GM12872 (cell line): ENCODE measurements at regions not wholly inside any gene's neighbourhood (a gene's known extent, or its start where the extent isn't known, plus 50 kb on each side); places are given as distances from the start of the nearest gene placed in this dataset.

Experiments used
- TF ChIP-seq, protein P1 (sequence below): IDR thresholded peaks from 3 replicates; pipeline ENCODE4 v1.5.1; 2011; ENCODE audit warnings: low read depth, mild to moderate bottlenecking, low read length, moderate library complexity; ENCODE audit not compliant: insufficient read depth

DNA sequence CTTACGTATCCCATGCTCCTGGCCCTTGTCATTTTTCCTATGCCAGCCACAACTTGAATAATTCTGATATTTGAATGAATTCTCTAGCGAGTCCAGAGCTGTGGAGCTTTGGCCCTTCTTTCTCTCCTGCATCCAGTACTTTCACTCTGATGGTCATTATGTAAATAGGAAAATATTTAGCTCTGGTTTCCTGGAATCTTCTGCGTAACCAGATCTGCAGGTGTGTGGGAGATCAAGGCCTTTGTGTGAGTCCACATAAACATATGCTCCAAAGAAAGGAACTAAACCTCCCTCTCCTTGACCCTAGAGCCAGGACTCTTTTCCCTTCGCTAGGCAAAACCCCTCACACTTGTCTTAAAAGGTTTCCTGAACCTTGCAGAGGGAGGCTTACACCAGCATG lies 132.5 kb upstream of the THBS1 start:
- TF ChIP-seq, protein P1, sequence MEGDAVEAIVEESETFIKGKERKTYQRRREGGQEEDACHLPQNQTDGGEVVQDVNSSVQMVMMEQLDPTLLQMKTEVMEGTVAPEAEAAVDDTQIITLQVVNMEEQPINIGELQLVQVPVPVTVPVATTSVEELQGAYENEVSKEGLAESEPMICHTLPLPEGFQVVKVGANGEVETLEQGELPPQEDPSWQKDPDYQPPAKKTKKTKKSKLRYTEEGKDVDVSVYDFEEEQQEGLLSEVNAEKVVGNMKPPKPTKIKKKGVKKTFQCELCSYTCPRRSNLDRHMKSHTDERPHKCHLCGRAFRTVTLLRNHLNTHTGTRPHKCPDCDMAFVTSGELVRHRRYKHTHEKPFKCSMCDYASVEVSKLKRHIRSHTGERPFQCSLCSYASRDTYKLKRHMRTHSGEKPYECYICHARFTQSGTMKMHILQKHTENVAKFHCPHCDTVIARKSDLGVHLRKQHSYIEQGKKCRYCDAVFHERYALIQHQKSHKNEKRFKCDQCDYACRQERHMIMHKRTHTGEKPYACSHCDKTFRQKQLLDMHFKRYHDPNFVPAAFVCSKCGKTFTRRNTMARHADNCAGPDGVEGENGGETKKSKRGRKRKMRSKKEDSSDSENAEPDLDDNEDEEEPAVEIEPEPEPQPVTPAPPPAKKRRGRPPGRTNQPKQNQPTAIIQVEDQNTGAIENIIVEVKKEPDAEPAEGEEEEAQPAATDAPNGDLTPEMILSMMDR: no peak

DNA sequence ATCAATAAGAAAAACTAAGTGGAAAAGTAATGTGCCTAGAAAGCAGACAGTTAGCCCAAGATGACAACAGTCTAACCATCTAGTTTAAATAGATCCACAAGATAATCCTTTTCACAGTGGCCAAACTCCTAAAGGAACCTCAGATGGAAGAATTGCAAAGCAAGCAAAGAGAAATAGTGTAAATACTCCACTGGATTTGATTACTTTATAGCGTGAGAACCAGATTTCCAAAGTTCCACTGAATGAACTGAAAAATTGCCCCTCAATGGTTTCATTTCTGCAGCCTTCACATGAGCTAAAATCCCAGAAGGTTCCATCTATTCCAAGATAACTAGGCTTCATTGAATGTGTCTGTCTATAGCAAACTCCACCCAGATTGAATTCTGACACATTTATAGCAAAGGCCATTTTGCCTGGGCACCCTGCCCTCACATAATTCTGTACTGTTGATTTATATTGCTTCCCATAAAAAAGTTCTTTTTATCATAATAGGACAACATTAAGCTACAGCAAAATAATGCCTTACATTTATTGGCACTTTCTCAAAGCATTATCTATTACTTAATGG lies 129.7 kb upstream of the THBS1 start:
- TF ChIP-seq, protein P1: no peak

DNA sequence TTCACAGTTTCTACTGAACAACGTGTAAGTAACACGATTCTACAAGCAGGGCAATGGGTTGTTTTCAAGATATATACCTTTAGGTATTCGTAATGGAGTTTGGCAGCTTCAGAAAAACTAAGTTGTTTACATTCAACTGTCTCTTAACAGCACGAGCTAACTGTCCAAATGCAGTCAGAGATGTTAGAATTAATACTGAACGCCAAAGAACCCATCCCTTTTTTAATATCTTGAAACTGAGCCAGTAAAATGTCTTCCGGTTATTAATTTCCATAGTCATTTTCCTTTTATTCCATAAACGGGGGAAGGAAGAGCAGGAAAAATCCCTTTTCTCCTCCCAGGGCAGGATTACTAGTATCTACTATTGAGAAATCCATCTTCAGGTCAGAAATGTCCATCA lies 129.0 kb upstream of the THBS1 start:
- TF ChIP-seq, protein P1: no peak

DNA sequence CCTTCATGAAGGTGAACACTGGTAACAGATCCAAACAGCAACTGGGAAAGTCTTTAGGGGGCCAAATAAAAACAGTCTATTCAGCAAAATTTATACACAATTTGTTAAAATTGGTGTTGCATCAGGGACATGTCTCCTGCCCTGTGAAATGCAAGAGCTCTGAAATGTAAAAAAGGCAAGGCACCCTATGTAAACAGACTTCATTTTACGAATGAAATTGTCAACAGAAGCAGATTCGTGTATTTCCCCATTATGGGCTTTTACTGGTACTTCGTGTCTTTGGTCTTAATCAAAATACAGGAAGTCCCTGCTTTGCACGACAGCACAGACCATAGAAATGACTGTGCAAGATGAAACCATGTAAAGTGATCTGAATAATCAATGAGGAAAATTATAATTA lies 127.3 kb upstream of the THBS1 start:
- TF ChIP-seq, protein P1: no peak

DNA sequence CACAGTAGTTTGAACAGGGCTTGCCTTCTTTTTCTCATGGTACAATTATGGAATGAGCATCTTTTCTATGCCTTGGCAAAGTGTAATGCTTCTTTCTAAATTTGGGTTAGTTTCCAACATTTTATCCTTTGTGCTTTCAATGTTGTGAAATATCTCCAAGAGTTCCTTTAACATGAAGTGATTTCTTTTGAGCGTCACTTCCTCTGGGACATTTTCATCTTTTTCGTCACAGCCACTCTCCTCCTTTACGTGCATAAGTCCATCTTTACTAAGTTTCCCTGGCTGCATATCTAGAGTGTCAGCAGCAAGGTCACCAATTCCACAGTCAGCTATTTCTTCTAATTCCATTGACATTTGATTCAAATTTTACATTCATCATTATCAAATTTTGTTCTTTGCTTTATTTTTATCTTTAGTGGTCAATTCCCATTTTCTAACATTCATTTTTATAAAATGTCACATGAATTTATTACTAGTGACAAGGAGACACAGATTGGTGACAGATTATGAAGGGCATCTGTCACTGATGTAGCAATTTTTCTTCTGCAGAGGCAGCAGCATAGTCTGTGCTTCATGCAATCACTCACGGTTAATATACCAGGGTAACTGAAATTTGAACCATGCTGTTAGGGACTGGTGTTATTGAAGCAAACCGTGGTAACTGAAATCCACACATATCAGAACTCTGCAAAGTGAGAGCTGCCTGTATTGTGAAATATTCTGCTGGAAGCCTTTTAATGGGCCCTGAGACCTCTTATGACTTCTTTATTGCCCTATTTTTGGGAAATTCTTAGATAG lies 126.5 kb upstream of the THBS1 start:
- TF ChIP-seq, protein P1: no peak

DNA sequence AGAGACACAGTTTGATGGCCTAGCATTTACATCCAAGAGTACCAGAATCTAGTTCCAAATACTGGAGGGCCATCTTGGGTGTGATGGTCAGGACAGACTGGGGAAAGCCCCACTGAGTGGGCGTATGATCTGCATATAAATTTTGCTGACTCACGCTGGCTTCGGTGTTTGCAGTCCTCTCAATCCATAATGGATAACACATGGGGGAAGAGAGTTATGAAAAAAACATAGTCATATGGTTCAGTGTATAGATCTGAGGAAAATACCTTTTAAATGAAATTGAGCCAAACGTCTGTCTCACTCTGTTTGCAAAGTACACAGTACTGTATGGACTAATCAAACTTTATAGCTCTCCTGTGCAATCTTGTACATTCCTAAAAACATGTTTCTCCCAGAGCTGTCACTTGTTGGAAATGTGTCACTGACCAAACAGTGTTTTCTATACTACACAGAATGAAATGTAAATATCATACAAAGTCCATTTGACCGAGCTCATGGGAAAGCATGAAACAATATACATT lies 125.3 kb upstream of the THBS1 start:
- TF ChIP-seq, protein P1: no peak

DNA sequence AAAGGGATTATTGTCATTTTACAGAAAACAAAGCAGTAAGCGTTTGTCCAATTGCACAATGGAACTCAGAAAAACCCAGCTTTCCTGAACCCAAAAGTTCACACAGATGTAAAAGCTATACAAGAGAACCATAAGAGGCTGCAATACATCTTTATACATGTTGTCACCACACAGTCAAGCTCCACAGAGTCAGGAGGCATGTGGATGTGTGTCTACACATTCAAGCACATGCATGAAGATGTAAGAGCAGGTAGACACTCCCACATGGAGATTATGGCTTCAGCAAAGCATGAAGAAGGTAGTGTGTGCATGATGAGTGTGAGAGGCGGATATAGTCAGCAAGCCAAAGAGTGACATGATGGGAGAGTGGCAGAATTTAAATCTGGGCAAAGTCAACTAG lies 124.7 kb upstream of the THBS1 start:
- TF ChIP-seq, protein P1: no peak
